Epithelial cell of proximal tubule (primary cell): ENCODE measurements at regions not wholly inside any gene's neighbourhood (a gene's known extent, or its start where the extent isn't known, plus 50 kb on each side); places are given as distances from the start of the nearest gene placed in this dataset.

Source experiments
- DNase-seq: peaks from one replicate; pipeline ENCODE4 v3.0.0-alpha.2; 2011; ENCODE audit warnings: low read depth
- H3K4me3 ChIP-seq: 2 replicates; pipeline ENCODE4 v1.5.1; 2011; ENCODE audit warnings: low read depth, mild to moderate bottlenecking, low read length
- TF ChIP-seq, protein P1 (sequence below): conservative IDR thresholded peaks from 2 replicates; pipeline ENCODE4 v1.5.1; 2012; ENCODE audit warnings: low read depth, mild to moderate bottlenecking, low read length

GRCh38 chr1:218751208-218751948 is 406.2 kb downstream of the TGFB2 start:
- TF ChIP-seq, protein P1, sequence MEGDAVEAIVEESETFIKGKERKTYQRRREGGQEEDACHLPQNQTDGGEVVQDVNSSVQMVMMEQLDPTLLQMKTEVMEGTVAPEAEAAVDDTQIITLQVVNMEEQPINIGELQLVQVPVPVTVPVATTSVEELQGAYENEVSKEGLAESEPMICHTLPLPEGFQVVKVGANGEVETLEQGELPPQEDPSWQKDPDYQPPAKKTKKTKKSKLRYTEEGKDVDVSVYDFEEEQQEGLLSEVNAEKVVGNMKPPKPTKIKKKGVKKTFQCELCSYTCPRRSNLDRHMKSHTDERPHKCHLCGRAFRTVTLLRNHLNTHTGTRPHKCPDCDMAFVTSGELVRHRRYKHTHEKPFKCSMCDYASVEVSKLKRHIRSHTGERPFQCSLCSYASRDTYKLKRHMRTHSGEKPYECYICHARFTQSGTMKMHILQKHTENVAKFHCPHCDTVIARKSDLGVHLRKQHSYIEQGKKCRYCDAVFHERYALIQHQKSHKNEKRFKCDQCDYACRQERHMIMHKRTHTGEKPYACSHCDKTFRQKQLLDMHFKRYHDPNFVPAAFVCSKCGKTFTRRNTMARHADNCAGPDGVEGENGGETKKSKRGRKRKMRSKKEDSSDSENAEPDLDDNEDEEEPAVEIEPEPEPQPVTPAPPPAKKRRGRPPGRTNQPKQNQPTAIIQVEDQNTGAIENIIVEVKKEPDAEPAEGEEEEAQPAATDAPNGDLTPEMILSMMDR = no peak
- no peak for DNase-seq
- no peak overlapping the region for H3K4me3 ChIP-seq

- no peak overlapping the region for H3K4me3 ChIP-seq
- TF ChIP-seq, protein P1 = no peak
- no peak for DNase-seq
Observed at GRCh38 chr1:218752126-218752525, 407.0 kb downstream of the TGFB2 start.

DNA sequence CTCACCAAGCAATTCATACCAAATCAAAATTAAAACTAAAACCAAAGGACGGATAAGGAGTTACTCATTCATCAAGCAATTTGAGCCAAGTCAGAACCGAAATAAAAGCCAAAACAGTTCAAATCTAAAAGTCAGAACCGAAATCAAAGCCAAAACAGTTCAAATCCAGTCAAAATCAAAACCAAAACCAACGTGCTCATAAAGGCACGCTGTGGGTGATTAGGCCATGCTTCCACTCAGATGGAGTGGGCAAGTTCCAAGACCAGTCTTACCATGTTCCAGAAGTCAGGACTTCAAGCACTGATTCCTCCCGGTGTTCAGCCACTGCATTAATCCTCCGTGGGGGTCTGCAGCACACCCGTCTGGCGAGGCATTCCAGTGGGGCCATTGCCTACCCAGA is 409.3 kb downstream of the TGFB2 start:
- TF ChIP-seq, protein P1 = no peak
- no peak for DNase-seq
- no peak overlapping the region for H3K4me3 ChIP-seq

GRCh38 chr1:218755128-218755527 is 410.0 kb downstream of the TGFB2 start:
- peak; percentile 58 for DNase-seq
- no peak overlapping the region for H3K4me3 ChIP-seq
- TF ChIP-seq, protein P1 = no peak

- no peak for DNase-seq
- TF ChIP-seq, protein P1 = no peak
- H3K4me3 ChIP-seq = no peak overlapping the region
Observed at GRCh38 chr1:218759795-218760194, 413.9 kb upstream of the LYPLAL1 start.

DNA sequence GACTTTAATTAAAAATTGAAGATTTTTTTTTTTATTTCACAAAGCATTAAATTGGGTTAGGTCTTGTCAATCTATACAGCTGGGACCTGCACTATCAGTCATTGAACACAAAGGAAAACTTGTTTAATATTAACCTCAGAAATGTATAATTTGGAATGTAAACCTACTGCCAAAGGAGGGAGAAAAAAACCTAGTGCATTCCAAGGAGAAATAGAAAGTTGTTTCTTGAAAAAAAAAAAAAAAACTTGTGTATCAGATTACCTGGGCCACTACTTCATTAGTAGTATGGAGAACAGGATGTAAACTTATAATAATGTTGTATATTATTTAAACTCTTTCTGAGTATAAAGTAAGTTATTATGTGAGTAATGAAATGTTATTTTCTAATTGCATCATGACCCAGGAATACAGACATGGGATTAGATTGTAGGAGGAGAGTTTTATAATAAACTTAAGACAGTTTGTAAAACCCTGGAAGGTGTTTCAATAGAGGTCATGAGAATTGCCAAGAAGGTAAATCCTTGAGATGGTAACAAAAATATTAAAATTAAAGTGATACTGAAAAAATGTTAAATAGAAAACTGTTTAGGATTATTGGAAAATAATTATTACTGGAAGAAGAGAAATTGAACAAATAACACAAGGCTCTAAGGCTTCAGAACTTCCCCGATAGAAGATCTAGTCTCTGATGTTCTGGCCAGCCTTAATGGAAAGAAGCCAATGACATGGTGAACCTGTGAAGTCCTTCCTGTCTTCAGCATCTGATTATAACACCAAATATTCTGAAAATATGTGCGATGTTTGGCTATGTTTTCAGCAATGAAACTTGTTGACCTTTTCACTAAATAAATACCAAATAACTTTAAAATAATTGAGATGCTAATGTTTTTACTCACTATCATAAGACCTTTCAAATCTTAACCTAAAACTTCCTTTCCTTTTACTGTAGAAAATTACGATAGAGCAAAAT is 412.8 kb upstream of the LYPLAL1 start:
- DNase-seq = no peak
- no peak overlapping the region for H3K4me3 ChIP-seq
- TF ChIP-seq, protein P1 = no peak
